Gastrocnemius medialis (tissue), 4 donors: ENCODE measurements at regions not wholly inside any gene's neighbourhood (a gene's known extent, or its start where the extent isn't known, plus 50 kb on each side); places are given as distances from the start of the nearest gene placed in this dataset.

Experiments
- ATAC-seq, 2 donors: fragments of 150-250 bp; one replicate each; pipeline ENCODE4 v1.9.1; 2016
- DNase-seq, 2 donors: peaks; one replicate each; pipeline ENCODE4 v3.0.0-alpha.2; 2019
- H3K27ac ChIP-seq, 4 donors: fragments of 200-600 bp; sonication (generic); 1 replicate in 1 of 4; 2 replicates in 3 of 4; pipeline ENCODE4 v1.5.1; 2016 to 2018; ENCODE audit warnings: mild to moderate bottlenecking in 2 of 4, moderate library complexity in 1 of 4
- H3K27me3 ChIP-seq, 3 donors: fragments of 200-600 bp; sonication (generic) in 2 of 3; 1 replicate in 1 of 3; 2 replicates in 2 of 3; pipeline versions ENCODE4 v1.5.1 to v1.6.0; 2016 to 2019; ENCODE audit warnings: mild to moderate bottlenecking in 1 of 3, moderate library complexity in 1 of 3
- H3K36me3 ChIP-seq, 2 donors: fragments of 200-600 bp; sonication (generic) in 1 of 2; one replicate each; pipeline ENCODE4 v1.5.1; 2017 to 2018
- H3K4me1 ChIP-seq, 2 donors: fragments of 200-600 bp; sonication (generic) in 1 of 2; one replicate each; pipeline ENCODE4 v1.5.1; 2016 to 2017; ENCODE audit warnings: mild to moderate bottlenecking in 2 of 2
- H3K4me3 ChIP-seq, 4 donors: fragments of 200-600 bp; sonication (generic) in 3 of 4; 1 replicate in 1 of 4; 2 replicates in 3 of 4; pipeline ENCODE4 v1.5.1; 2016 to 2019; ENCODE audit warnings: mild to moderate bottlenecking in 2 of 4
- H3K9me3 ChIP-seq, 3 donors: fragments of 200-600 bp; sonication (generic) in 2 of 3; 1 replicate in 1 of 3; 2 replicates in 2 of 3; pipeline ENCODE4 v1.5.1; 2016 to 2019
- POLR2A ChIP-seq, 2 donors: fragments of 450-650 bp; IDR thresholded peaks; one replicate each; pipeline ENCODE4 v1.6.1; 2017; ENCODE audit warnings: antibody characterized with exemption in 2 of 2, mild to moderate bottlenecking in 2 of 2, moderate library complexity in 2 of 2
- in situ Hi-C, 4 donors: fragments of 200-750 bp; cut with MboI; loops; one replicate each; pipeline versions ENCODE4 v1.15.0 to v1.8.0; 2017; ENCODE audit warnings: low sequenced_read_pairs in 4 of 4
- intact Hi-C: fragments of 100-400 bp; cut with DNase I; formaldehyde crosslinking; loops from one replicate; pipeline ENCODE4 v1.15.1; 2023; ENCODE audit warnings: low total_unique reads
- TF ChIP-seq, protein P1 (sequence below), 5 experiments: fragments of 450-650 bp in 3 of 5; fragments of 200-600 bp in 2 of 5; sonication (generic) in 2 of 5; IDR thresholded peaks in 4 of 5; conservative IDR thresholded peaks in 1 of 5; 1 replicate in 4 of 5; 2 replicates in 1 of 5; pipeline ENCODE4 v1.5.1; 2016 to 2019; ENCODE audit warnings: antibody characterized with exemption in 5 of 5, mild to moderate bottlenecking in 3 of 5, moderate library complexity in 3 of 5

DNA sequence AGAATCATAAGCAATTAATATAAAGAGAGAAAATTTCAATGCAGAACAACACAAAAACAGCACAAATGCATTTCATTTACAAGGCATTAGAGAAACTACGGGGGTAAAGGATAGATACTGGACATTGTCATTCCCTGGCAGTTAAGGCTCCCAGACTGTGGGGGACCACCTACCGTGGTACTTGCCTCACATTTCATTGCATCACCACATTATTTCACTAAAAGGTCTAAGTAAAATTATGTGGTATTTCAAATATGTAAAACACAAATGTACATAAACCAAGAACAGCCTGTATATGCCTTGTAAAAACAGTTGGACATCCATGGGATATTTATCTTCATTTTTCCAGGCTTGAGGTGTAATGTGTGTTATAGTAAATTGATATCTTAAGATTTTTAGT lies 571.2 kb upstream of the ZNF462 start:
- in situ Hi-C loops = no loop called here
- intact Hi-C loops = no loop called here

DNA sequence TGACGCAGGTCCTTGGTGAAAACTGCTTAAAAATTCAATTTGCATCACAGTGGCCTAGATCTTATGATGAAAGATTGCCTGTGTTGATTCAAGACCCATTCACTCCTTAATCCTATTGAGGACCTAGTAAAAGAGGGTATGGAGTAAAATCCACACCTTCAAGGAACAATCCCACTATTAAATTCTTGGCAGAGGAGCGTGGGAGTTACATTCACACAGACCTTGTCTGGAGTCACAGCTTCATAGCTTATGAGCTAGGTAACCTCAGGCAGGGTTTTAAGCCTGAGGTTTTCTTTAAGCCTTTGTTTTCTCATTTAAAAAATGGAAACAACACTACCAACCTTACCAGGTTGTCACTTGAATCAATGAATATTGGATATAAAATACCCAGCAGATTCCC lies 566.5 kb upstream of the ZNF462 start:
- no peaks in the 10 kb centered on the region for H3K4me1 ChIP-seq
- ATAC-seq (no peak), DNase-seq (no peak)
- no peaks in the 10 kb centered on the region for H3K36me3 ChIP-seq
- H3K4me3 ChIP-seq = no peak overlapping the region
- in situ Hi-C loops = no loop called here
- no peaks in the 10 kb centered on the region for H3K27me3 ChIP-seq
- H3K27ac ChIP-seq = no peak overlapping the region
- TF ChIP-seq POLR2A (IDR thresholded peaks at IDR 0.05) = no peak
- TF ChIP-seq, protein P1, sequence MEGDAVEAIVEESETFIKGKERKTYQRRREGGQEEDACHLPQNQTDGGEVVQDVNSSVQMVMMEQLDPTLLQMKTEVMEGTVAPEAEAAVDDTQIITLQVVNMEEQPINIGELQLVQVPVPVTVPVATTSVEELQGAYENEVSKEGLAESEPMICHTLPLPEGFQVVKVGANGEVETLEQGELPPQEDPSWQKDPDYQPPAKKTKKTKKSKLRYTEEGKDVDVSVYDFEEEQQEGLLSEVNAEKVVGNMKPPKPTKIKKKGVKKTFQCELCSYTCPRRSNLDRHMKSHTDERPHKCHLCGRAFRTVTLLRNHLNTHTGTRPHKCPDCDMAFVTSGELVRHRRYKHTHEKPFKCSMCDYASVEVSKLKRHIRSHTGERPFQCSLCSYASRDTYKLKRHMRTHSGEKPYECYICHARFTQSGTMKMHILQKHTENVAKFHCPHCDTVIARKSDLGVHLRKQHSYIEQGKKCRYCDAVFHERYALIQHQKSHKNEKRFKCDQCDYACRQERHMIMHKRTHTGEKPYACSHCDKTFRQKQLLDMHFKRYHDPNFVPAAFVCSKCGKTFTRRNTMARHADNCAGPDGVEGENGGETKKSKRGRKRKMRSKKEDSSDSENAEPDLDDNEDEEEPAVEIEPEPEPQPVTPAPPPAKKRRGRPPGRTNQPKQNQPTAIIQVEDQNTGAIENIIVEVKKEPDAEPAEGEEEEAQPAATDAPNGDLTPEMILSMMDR (IDR thresholded peaks at IDR 0.05 in 4 of 5, conservative IDR thresholded peaks at IDR 0.05 in 1 of 5) = no peak
- H3K9me3 ChIP-seq = no peaks in the 10 kb centered on the region
- intact Hi-C loops = no loop called here

More for the DNA sequence above, 571.2 kb upstream of the ZNF462 start:
- no peak overlapping the region for H3K4me3 ChIP-seq
- no peaks in the 10 kb centered on the region for H3K9me3 ChIP-seq
- no peaks in the 10 kb centered on the region for H3K4me1 ChIP-seq
- no peaks in the 10 kb centered on the region for H3K36me3 ChIP-seq
- no peak overlapping the region for H3K27ac ChIP-seq
- TF ChIP-seq POLR2A (IDR thresholded peaks at IDR 0.05) = no peak
- TF ChIP-seq, protein P1 (IDR thresholded peaks at IDR 0.05 in 4 of 5, conservative IDR thresholded peaks at IDR 0.05 in 1 of 5) = no peak
- no peak for ATAC-seq
- H3K27me3 ChIP-seq = no peaks in the 10 kb centered on the region
- DNase-seq = no peak

DNA sequence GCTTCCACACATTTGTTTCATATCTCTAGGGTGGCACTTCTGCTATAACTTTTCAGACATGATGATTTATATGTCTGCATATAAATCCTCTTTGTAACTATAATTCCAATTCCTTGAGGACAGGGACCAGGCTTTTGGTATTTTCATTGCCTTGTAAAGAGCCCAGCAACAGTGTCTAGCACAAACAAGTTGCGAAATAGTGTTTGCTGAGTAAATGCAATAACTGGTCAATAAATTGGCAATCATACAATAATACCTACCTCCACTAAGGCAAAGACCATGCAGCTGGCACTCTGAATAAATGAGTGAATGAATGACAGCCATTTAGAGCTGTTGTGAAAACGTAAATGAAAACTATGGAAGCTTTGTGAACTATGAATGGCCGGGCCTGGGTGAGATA lies 564.0 kb upstream of the ZNF462 start:
- DNase-seq (no peak), ATAC-seq (no peak)
- TF ChIP-seq POLR2A (IDR thresholded peaks at IDR 0.05) = no peak
- TF ChIP-seq, protein P1 (IDR thresholded peaks at IDR 0.05 in 4 of 5, conservative IDR thresholded peaks at IDR 0.05 in 1 of 5) = no peak
- H3K4me1 ChIP-seq = no peaks in the 10 kb centered on the region
- no peaks in the 10 kb centered on the region for H3K9me3 ChIP-seq
- in situ Hi-C loops (no loop called here), intact Hi-C loops (no loop called here)
- no peaks in the 10 kb centered on the region for H3K36me3 ChIP-seq
- H3K27me3 ChIP-seq = no peaks in the 10 kb centered on the region
- H3K27ac ChIP-seq = no peak overlapping the region
- no peak overlapping the region for H3K4me3 ChIP-seq

DNA sequence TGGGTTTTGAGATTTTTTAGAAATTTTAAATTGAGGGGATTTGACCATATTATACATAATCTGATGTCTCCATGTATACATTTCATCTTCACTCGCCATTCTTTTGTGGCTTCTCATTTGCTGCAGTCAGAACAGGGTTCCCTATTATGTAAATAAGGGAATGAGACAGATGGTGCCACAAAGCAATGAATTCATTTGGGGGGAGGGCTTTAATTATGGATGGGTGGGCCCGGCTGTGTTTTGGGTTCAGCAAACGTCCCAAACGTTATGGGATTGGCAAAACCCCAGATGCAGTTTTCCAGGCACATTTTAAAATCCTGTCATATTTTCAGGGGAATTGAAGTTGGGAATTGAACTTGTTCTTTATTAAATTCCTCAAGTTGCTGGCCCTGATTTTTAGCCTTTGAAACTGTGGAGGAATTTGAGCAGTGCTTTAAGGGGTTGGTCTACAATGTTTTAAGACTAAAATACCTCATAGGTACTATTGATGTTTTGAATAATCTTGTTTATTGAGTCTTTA lies 558.5 kb upstream of the ZNF462 start:
- DNase-seq = no peak
- Histone ChIP-seq H3K27ac (no peak overlapping the region), H3K4me3 (no peak overlapping the region), H3K36me3 (no peaks in the 10 kb centered on the region), H3K9me3 (no peaks in the 10 kb centered on the region), H3K27me3 (no peaks in the 10 kb centered on the region), H3K4me1 (peaks cover 0 to 7% of the 10 kb centered on the region in 2 donors)
- TF ChIP-seq, protein P1 (IDR thresholded peaks at IDR 0.05 in 4 of 5, conservative IDR thresholded peaks at IDR 0.05 in 1 of 5) = no peak
- TF ChIP-seq POLR2A (IDR thresholded peaks at IDR 0.05) = no peak
- intact Hi-C loops (no loop called here), in situ Hi-C loops (no loop called here)
- ATAC-seq = no peak
